IMR-90 (cell line): ENCODE measurements at regions not wholly inside any gene's neighbourhood (a gene's known extent, or its start where the extent isn't known, plus 50 kb on each side); places are given as distances from the start of the nearest gene placed in this dataset.

Source experiments
- ATAC-seq: fragments of 200-7000 bp; cut with Tn5 transposase; 2 replicates; pipeline ENCODE4 v1.9.1; 2020; ENCODE audit warnings: low read depth, mild to moderate bottlenecking, moderate library complexity
- BruUV-seq: library from RNA; stranded (reverse); fragments of 400-500 nt; replicated peaks from 2 replicates; lab custom pipeline; 2021; lab: Mats Ljungman, UMichigan
- CTCF ChIA-PET: fragments of 300-600 bp; formaldehyde crosslinking; extraction: SDS; loops from one replicate; lab custom pipeline; 2021; ENCODE audit warnings: antibody characterized with exemption; lab: Yijun Ruan, JAX
- POLR2A ChIA-PET: fragments of 300-600 bp; sonication (Branson Sonifier 250); formaldehyde crosslinking; loops from one replicate; lab custom pipeline; 2022; ENCODE audit warnings: antibody characterized with exemption; ENCODE audit not compliant: unreplicated experiment; lab: Charles Lee
- DNase-seq: peaks from one replicate; pipeline ENCODE4 v3.0.0; 2013
- H2AFZ ChIP-seq: replicated peaks from 2 replicates; pipeline ENCODE3; 2013; ENCODE audit warnings: low read length, mild to moderate bottlenecking; ENCODE audit not compliant: poor library complexity
- H2AK5ac ChIP-seq: 2 replicates; pipeline ENCODE4 v1.6.1; 2013; ENCODE audit warnings: low read depth, low read length, inconsistent platforms
- H2AK9ac ChIP-seq: replicated peaks from 2 replicates; pipeline ENCODE3; 2013; ENCODE audit warnings: mild to moderate bottlenecking, low read depth, low read length, moderate library complexity; ENCODE audit not compliant: poor library complexity
- H2BK120ac ChIP-seq: 2 replicates; pipeline ENCODE4 v1.6.1; 2013; ENCODE audit warnings: low read depth, low read length, inconsistent platforms
- H2BK15ac ChIP-seq: 3 replicates; pipeline ENCODE4 v1.6.1; 2013; ENCODE audit warnings: low read depth, low read length, inconsistent platforms
- H2BK20ac ChIP-seq: 2 replicates; pipeline ENCODE4 v1.6.1; 2013; ENCODE audit warnings: low read depth, mild to moderate bottlenecking, inconsistent platforms, low read length, moderate library complexity
- H2BK5ac ChIP-seq: 2 replicates; pipeline ENCODE4 v1.6.1; 2013; ENCODE audit warnings: mild to moderate bottlenecking, low read depth, low read length, inconsistent platforms; ENCODE audit not compliant: poor library complexity, severe bottlenecking
- H3K14ac ChIP-seq: replicated peaks from 2 replicates; pipeline ENCODE4 v1.6.1; 2013; ENCODE audit warnings: low read depth, low read length, inconsistent platforms
- H3K18ac ChIP-seq: 2 replicates; pipeline ENCODE4 v1.6.1; 2013; ENCODE audit warnings: low read depth, low read length, control low read depth
- H3K23ac ChIP-seq: 2 replicates; pipeline ENCODE4 v1.6.1; 2013; ENCODE audit warnings: low read depth, low read length, inconsistent platforms
- H3K27ac ChIP-seq: 2 replicates; pipeline ENCODE4 v1.5.1; 2013; ENCODE audit warnings: mild to moderate bottlenecking, control low read depth, low read length; ENCODE audit not compliant: insufficient read depth
- H3K27me3 ChIP-seq: 2 replicates; pipeline ENCODE4 v1.6.1; 2013; ENCODE audit warnings: low read length; ENCODE audit not compliant: control insufficient read depth, insufficient read depth
- H3K36me3 ChIP-seq: 2 replicates; pipeline ENCODE4 v1.6.1; 2013; ENCODE audit warnings: low read length, mixed read lengths; ENCODE audit not compliant: control insufficient read depth, insufficient read depth
- H3K4ac ChIP-seq: 2 replicates; pipeline ENCODE4 v1.6.1; 2013; ENCODE audit warnings: low read depth, low read length, inconsistent platforms
- H3K4me1 ChIP-seq: 2 replicates; pipeline ENCODE4 v1.6.1; 2013; ENCODE audit warnings: low read length, mixed read lengths; ENCODE audit not compliant: control insufficient read depth, insufficient read depth
- H3K4me2 ChIP-seq: 2 replicates; pipeline ENCODE4 v1.6.1; 2013; ENCODE audit warnings: low read depth, mild to moderate bottlenecking, control low read depth, low read length, moderate library complexity
- H3K4me3 ChIP-seq: 2 replicates; pipeline ENCODE4 v1.5.1; 2013; ENCODE audit warnings: low read depth, mild to moderate bottlenecking, control low read depth, low read length, moderate library complexity; ENCODE audit not compliant: insufficient read depth
- H3K56ac ChIP-seq: 2 replicates; pipeline ENCODE4 v1.6.1; 2013; ENCODE audit warnings: low read length, inconsistent platforms; ENCODE audit not compliant: insufficient read depth; ENCODE audit errors: extremely low read depth
- H3K79me1 ChIP-seq, 2 experiments: 2 replicates each; pipeline ENCODE4 v1.6.1; 2013; ENCODE audit warnings: low read length in 2 of 2, inconsistent platforms in 1 of 2, low read depth in 1 of 2
- H3K9ac ChIP-seq: 2 replicates; pipeline ENCODE4 v1.6.1; 2013; ENCODE audit warnings: low read depth, low read length, control low read depth
- H3K9me1 ChIP-seq: 2 replicates; pipeline ENCODE4 v1.6.1; 2013; ENCODE audit warnings: low read length, inconsistent platforms; ENCODE audit not compliant: insufficient read depth
- H3K9me3 ChIP-seq: 2 replicates; pipeline ENCODE4 v1.6.1; 2013; ENCODE audit warnings: low read length; ENCODE audit not compliant: control insufficient read depth, insufficient read depth
- H4K20me1 ChIP-seq: 2 replicates; pipeline ENCODE4 v1.6.1; 2013; ENCODE audit warnings: low read length, inconsistent platforms; ENCODE audit not compliant: insufficient read depth
- H4K5ac ChIP-seq: 2 replicates; pipeline ENCODE4 v1.6.1; 2013; ENCODE audit warnings: mild to moderate bottlenecking, low read depth, low read length, control low read depth
- H4K8ac ChIP-seq, 2 experiments: 2 replicates each; pipeline ENCODE4 v1.6.1; 2013; ENCODE audit warnings: low read depth in 2 of 2, low read length in 2 of 2, control low read depth in 1 of 2, inconsistent platforms in 1 of 2
- H4K91ac ChIP-seq: 2 replicates; pipeline ENCODE4 v1.6.1; 2013; ENCODE audit warnings: low read depth, low read length, inconsistent platforms; ENCODE audit not compliant: insufficient read depth
- BHLHE40 ChIP-seq: fragments of 150-350 bp; IDR thresholded peaks from 2 replicates; pipeline ENCODE4 v1.6.1; 2016; ENCODE audit warnings: mild to moderate bottlenecking, low read depth, low read length
- ELK1 ChIP-seq: fragments of 150-350 bp; IDR thresholded peaks from 2 replicates; pipeline ENCODE4 v1.6.1; 2016; ENCODE audit warnings: low read depth, mild to moderate bottlenecking, low read length, moderate library complexity, borderline replicate concordance
- USF2 ChIP-seq: fragments of 150-350 bp; IDR thresholded peaks from 2 replicates; pipeline ENCODE4 v1.6.1; 2017; ENCODE audit warnings: mild to moderate bottlenecking, antibody characterized with exemption, low read length, low read depth
- dilution Hi-C: fragments of 300-500 bp; cut with HindIII; formaldehyde crosslinking; loops from one replicate; pipeline ENCODE4 v1.14.3; 2018; ENCODE audit warnings: low sequenced_read_pairs; ENCODE audit not compliant: unreplicated experiment
- in situ Hi-C: fragments of 300-500 bp; cut with MboI; formaldehyde crosslinking; loops from 3 replicates; pipeline ENCODE4 v1.14.3; 2019; ENCODE audit warnings: low sequenced_read_pairs, inconsistent platforms, mixed read lengths
- intact Hi-C: fragments of 100-400 bp; cut with micrococcal nuclease; formaldehyde crosslinking; loops from 2 replicates; pipeline ENCODE4 v1.10.0; 2022

- CTCF ChIA-PET, result interaction anchor here (0.9 kb wide), 1 partner anchor 14 kb away, joined by 3 read pairs; no protein-coding TSS in a partner anchor
- no peaks in the 10 kb centered on the region for H3K79me1 ChIP-seq
- dilution Hi-C loops, result no loop called here
Measured at GRCh38 chr11:109677231-109677630, 255.2 kb downstream of the C11orf87 start.

More at GRCh38 chr11:109677231-109677630, 255.2 kb downstream of the C11orf87 start:
- H2AK5ac ChIP-seq, result no peak overlapping the region
- H4K8ac ChIP-seq, result no peak overlapping the region
- H2BK120ac ChIP-seq, result no peak overlapping the region
- H3K36me3 ChIP-seq, result no peaks in the 10 kb centered on the region
- DNase-seq (no peak), ATAC-seq (no peak)
- TF ChIP-seq ELK1 (no peak), BHLHE40 (no peak), USF2 (no peak)
- H3K9me3 ChIP-seq, result no peaks in the 10 kb centered on the region
- no peak overlapping the region for H3K23ac ChIP-seq
- H4K5ac ChIP-seq, result no peak overlapping the region
- H2BK5ac ChIP-seq, result no peak overlapping the region
- no peak overlapping the region for H2AK9ac ChIP-seq
- no peak overlapping the region for H3K18ac ChIP-seq
- no peak overlapping the region for H2BK20ac ChIP-seq
- no peak overlapping the region for H2BK15ac ChIP-seq
- H3K56ac ChIP-seq, result no peak overlapping the region
- POLR2A ChIA-PET, result no interaction called here
- no peak overlapping the region for H3K4me3 ChIP-seq
- in situ Hi-C loops, result no loop called here
- no peaks in the 10 kb centered on the region for H3K27me3 ChIP-seq
- H3K4ac ChIP-seq, result no peak overlapping the region
- H3K9ac ChIP-seq, result no peak overlapping the region
- no peak overlapping the region for H3K14ac ChIP-seq
- no peak overlapping the region for H4K91ac ChIP-seq
- H2AFZ ChIP-seq, result no peak overlapping the region
- H3K4me1 ChIP-seq, result no peaks in the 10 kb centered on the region
- H3K9me1 ChIP-seq, result no peaks in the 10 kb centered on the region
- BruUV-seq, result no TSS peak
- no peak overlapping the region for H3K27ac ChIP-seq
- intact Hi-C loops, result no loop called here
- H3K4me2 ChIP-seq, result no peak overlapping the region
- no peaks in the 10 kb centered on the region for H4K20me1 ChIP-seq
